ENCODE measurements at regions not wholly inside any gene's neighbourhood (a gene's known extent, or its start where the extent isn't known, plus 50 kb on each side); places are given as distances from the start of the nearest gene placed in this dataset.

GRCh38 chr15:66956672-66957430 is 108.6 kb upstream of the SMAD3 start:
- Histone ChIP-seq H3K4me1 (ENCODE audit: control insufficient read depth in 3 of 3, insufficient read depth in 2 of 3, low read depth in 1 of 3, low read length in 2 of 3) (no peaks in the 10 kb centered on the region), H3K36me3 (ENCODE audit: control insufficient read depth in 3 of 3, insufficient read depth in 2 of 3, low read depth in 1 of 3, low read length in 3 of 3) (no peaks in the 10 kb centered on the region), H3K27ac (ENCODE audit: low read depth in 1 of 3, low read length in 2 of 3) (no peak overlapping the region), H3K4me3 (ENCODE audit: low read depth in 1 of 3, low read length in 3 of 3) (no peak overlapping the region), H3K27me3 (ENCODE audit: control insufficient read depth in 3 of 3, insufficient read depth in 3 of 3, low read length in 3 of 3) (no peaks in the 10 kb centered on the region), H3K9me3 (ENCODE audit: control insufficient read depth in 2 of 2, insufficient read depth in 1 of 2, low read depth in 1 of 2, low read length in 1 of 2) (no peaks in the 10 kb centered on the region)
- no peak for FAIRE-seq
- WGBS, 3 donors, result 88 to 93% (median 90%) methylated on average over 9 of the region's 9 CpGs
- DNase-seq, result no peak

GRCh38 chr15:66957431-66957720 is 108.0 kb upstream of the SMAD3 start:
- Histone ChIP-seq H3K4me1 (ENCODE audit: control insufficient read depth in 3 of 3, insufficient read depth in 2 of 3, low read depth in 1 of 3, low read length in 2 of 3) (no peaks in the 10 kb centered on the region), H3K27ac (ENCODE audit: low read depth in 1 of 3, low read length in 2 of 3) (no peak overlapping the region), H3K4me3 (ENCODE audit: low read depth in 1 of 3, low read length in 3 of 3) (no peak overlapping the region), H3K36me3 (ENCODE audit: control insufficient read depth in 3 of 3, insufficient read depth in 2 of 3, low read depth in 1 of 3, low read length in 3 of 3) (no peaks in the 10 kb centered on the region), H3K9me3 (ENCODE audit: control insufficient read depth in 2 of 2, insufficient read depth in 1 of 2, low read depth in 1 of 2, low read length in 1 of 2) (no peaks in the 10 kb centered on the region), H3K27me3 (ENCODE audit: control insufficient read depth in 3 of 3, insufficient read depth in 3 of 3, low read length in 3 of 3) (no peaks in the 10 kb centered on the region)
- WGBS, 3 donors, result 79 to 93% (median 84%) methylated on average over 1 of the region's 1 CpG
- DNase-seq (no peak), FAIRE-seq (no peak)

GRCh38 chr15:66959066-66959465 is 106.3 kb upstream of the SMAD3 start:
- Histone ChIP-seq H3K27ac (ENCODE audit: low read depth in 1 of 3, low read length in 2 of 3) (no peak overlapping the region), H3K36me3 (ENCODE audit: control insufficient read depth in 3 of 3, insufficient read depth in 2 of 3, low read depth in 1 of 3, low read length in 3 of 3) (no peaks in the 10 kb centered on the region), H3K27me3 (ENCODE audit: control insufficient read depth in 3 of 3, insufficient read depth in 3 of 3, low read length in 3 of 3) (no peaks in the 10 kb centered on the region), H3K9me3 (ENCODE audit: control insufficient read depth in 2 of 2, insufficient read depth in 1 of 2, low read depth in 1 of 2, low read length in 1 of 2) (no peaks in the 10 kb centered on the region), H3K4me1 (ENCODE audit: control insufficient read depth in 3 of 3, insufficient read depth in 2 of 3, low read depth in 1 of 3, low read length in 2 of 3) (no peaks in the 10 kb centered on the region), H3K4me3 (ENCODE audit: low read depth in 1 of 3, low read length in 3 of 3) (no peak overlapping the region)
- WGBS, 3 donors, result 84 to 91% (median 89%) methylated on average over 10 of the region's 10 CpGs
- DNase-seq (no peak), FAIRE-seq (no peak)

GRCh38 chr15:66959875-66960274 is 105.5 kb upstream of the SMAD3 start:
- no peak overlapping the region for H3K27ac ChIP-seq (ENCODE audit: low read depth in 1 of 3, low read length in 2 of 3)
- no peaks in the 10 kb centered on the region for H3K27me3 ChIP-seq (ENCODE audit: control insufficient read depth in 3 of 3, insufficient read depth in 3 of 3, low read length in 3 of 3)
- FAIRE-seq (no peak), DNase-seq (no peak)
- H3K36me3 ChIP-seq (ENCODE audit: control insufficient read depth in 3 of 3, insufficient read depth in 2 of 3, low read depth in 1 of 3, low read length in 3 of 3), result no peaks in the 10 kb centered on the region
- H3K9me3 ChIP-seq (ENCODE audit: control insufficient read depth in 2 of 2, insufficient read depth in 1 of 2, low read depth in 1 of 2, low read length in 1 of 2), result no peaks in the 10 kb centered on the region
- H3K4me3 ChIP-seq (ENCODE audit: low read depth in 1 of 3, low read length in 3 of 3), result no peak overlapping the region
- H3K4me1 ChIP-seq (ENCODE audit: control insufficient read depth in 3 of 3, insufficient read depth in 2 of 3, low read depth in 1 of 3, low read length in 2 of 3), result no peaks in the 10 kb centered on the region
- 68 to 76% (median 76%) methylated on average over 3 of the region's 3 CpGs for WGBS, 3 donors

- Histone ChIP-seq H3K9me3 (ENCODE audit: control insufficient read depth in 2 of 2, insufficient read depth in 1 of 2, low read depth in 1 of 2, low read length in 1 of 2) (no peaks in the 10 kb centered on the region), H3K36me3 (ENCODE audit: control insufficient read depth in 3 of 3, insufficient read depth in 2 of 3, low read depth in 1 of 3, low read length in 3 of 3) (no peaks in the 10 kb centered on the region), H3K27ac (ENCODE audit: low read depth in 1 of 3, low read length in 2 of 3) (no peak overlapping the region), H3K4me1 (ENCODE audit: control insufficient read depth in 3 of 3, insufficient read depth in 2 of 3, low read depth in 1 of 3, low read length in 2 of 3) (no peaks in the 10 kb centered on the region), H3K4me3 (ENCODE audit: low read depth in 1 of 3, low read length in 3 of 3) (no peak overlapping the region), H3K27me3 (ENCODE audit: control insufficient read depth in 3 of 3, insufficient read depth in 3 of 3, low read length in 3 of 3) (no peaks in the 10 kb centered on the region)
- DNase-seq (no peak), FAIRE-seq (no peak)
- WGBS, 3 donors, result 88 to 96% (median 94%) methylated on average over 4 of the region's 4 CpGs
Observed at GRCh38 chr15:66960519-66960918, 104.9 kb upstream of the SMAD3 start.

- Histone ChIP-seq H3K4me3 (ENCODE audit: low read depth in 1 of 3, low read length in 3 of 3) (no peak overlapping the region), H3K27ac (ENCODE audit: low read depth in 1 of 3, low read length in 2 of 3) (no peak overlapping the region), H3K9me3 (ENCODE audit: control insufficient read depth in 2 of 2, insufficient read depth in 1 of 2, low read depth in 1 of 2, low read length in 1 of 2) (no peaks in the 10 kb centered on the region), H3K27me3 (ENCODE audit: control insufficient read depth in 3 of 3, insufficient read depth in 3 of 3, low read length in 3 of 3) (no peaks in the 10 kb centered on the region), H3K36me3 (ENCODE audit: control insufficient read depth in 3 of 3, insufficient read depth in 2 of 3, low read depth in 1 of 3, low read length in 3 of 3) (no peaks in the 10 kb centered on the region), H3K4me1 (ENCODE audit: control insufficient read depth in 3 of 3, insufficient read depth in 2 of 3, low read depth in 1 of 3, low read length in 2 of 3) (no peaks in the 10 kb centered on the region)
- DNase-seq (no peak), FAIRE-seq (no peak)
- 63 to 76% (median 68%) methylated on average over 5 of the region's 5 CpGs for WGBS, 3 donors
Observed at GRCh38 chr15:66961407-66961884, 104.0 kb upstream of the SMAD3 start.

GRCh38 chr15:66961901-66962300 is 103.5 kb upstream of the SMAD3 start:
- Histone ChIP-seq H3K9me3 (ENCODE audit: control insufficient read depth in 2 of 2, insufficient read depth in 1 of 2, low read depth in 1 of 2, low read length in 1 of 2) (no peaks in the 10 kb centered on the region), H3K36me3 (ENCODE audit: control insufficient read depth in 3 of 3, insufficient read depth in 2 of 3, low read depth in 1 of 3, low read length in 3 of 3) (no peaks in the 10 kb centered on the region), H3K27ac (ENCODE audit: low read depth in 1 of 3, low read length in 2 of 3) (no peak overlapping the region), H3K27me3 (ENCODE audit: control insufficient read depth in 3 of 3, insufficient read depth in 3 of 3, low read length in 3 of 3) (no peaks in the 10 kb centered on the region), H3K4me1 (ENCODE audit: control insufficient read depth in 3 of 3, insufficient read depth in 2 of 3, low read depth in 1 of 3, low read length in 2 of 3) (no peaks in the 10 kb centered on the region), H3K4me3 (ENCODE audit: low read depth in 1 of 3, low read length in 3 of 3) (no peak overlapping the region)
- FAIRE-seq (no peak), DNase-seq (peak in 1 of 2 donors; percentile 15)
- WGBS, 3 donors, result 48 to 82% (median 67%) methylated on average over 10 of the region's 10 CpGs

- no peak for FAIRE-seq
- WGBS, 3 donors, result 79 to 94% (median 84%) methylated on average over 1 of the region's 1 CpG
- no peaks in the 10 kb centered on the region for H3K27me3 ChIP-seq (ENCODE audit: control insufficient read depth in 3 of 3, insufficient read depth in 3 of 3, low read length in 3 of 3)
- no peaks in the 10 kb centered on the region for H3K9me3 ChIP-seq (ENCODE audit: control insufficient read depth in 2 of 2, insufficient read depth in 1 of 2, low read depth in 1 of 2, low read length in 1 of 2)
- no peaks in the 10 kb centered on the region for H3K36me3 ChIP-seq (ENCODE audit: control insufficient read depth in 3 of 3, insufficient read depth in 2 of 3, low read depth in 1 of 3, low read length in 3 of 3)
- H3K4me1 ChIP-seq (ENCODE audit: control insufficient read depth in 3 of 3, insufficient read depth in 2 of 3, low read depth in 1 of 3, low read length in 2 of 3), result no peaks in the 10 kb centered on the region
- no peak overlapping the region for H3K4me3 ChIP-seq (ENCODE audit: low read depth in 1 of 3, low read length in 3 of 3)
- DNase-seq, result no peak
- H3K27ac ChIP-seq (ENCODE audit: low read depth in 1 of 3, low read length in 2 of 3), result no peak overlapping the region
Observed at GRCh38 chr15:66962522-66962921, 102.9 kb upstream of the SMAD3 start.

GRCh38 chr15:66963084-66963483 is 102.3 kb upstream of the SMAD3 start:
- H3K4me1 ChIP-seq (ENCODE audit: control insufficient read depth in 3 of 3, insufficient read depth in 2 of 3, low read depth in 1 of 3, low read length in 2 of 3), result no peaks in the 10 kb centered on the region
- 94 to 98% (median 95%) methylated on average over 5 of the region's 5 CpGs for WGBS, 3 donors

More at GRCh38 chr15:66963084-66963483, 102.3 kb upstream of the SMAD3 start:
- FAIRE-seq, result no peak
- no peak for DNase-seq
- no peaks in the 10 kb centered on the region for H3K27me3 ChIP-seq (ENCODE audit: control insufficient read depth in 3 of 3, insufficient read depth in 3 of 3, low read length in 3 of 3)
- H3K36me3 ChIP-seq (ENCODE audit: control insufficient read depth in 3 of 3, insufficient read depth in 2 of 3, low read depth in 1 of 3, low read length in 3 of 3), result no peaks in the 10 kb centered on the region
- H3K4me3 ChIP-seq (ENCODE audit: low read depth in 1 of 3, low read length in 3 of 3), result no peak overlapping the region
- no peak overlapping the region for H3K27ac ChIP-seq (ENCODE audit: low read depth in 1 of 3, low read length in 2 of 3)
- no peaks in the 10 kb centered on the region for H3K9me3 ChIP-seq (ENCODE audit: control insufficient read depth in 2 of 2, insufficient read depth in 1 of 2, low read depth in 1 of 2, low read length in 1 of 2)
